ENCODE measurements at regions not wholly inside any gene's neighbourhood (a gene's known extent, or its start where the extent isn't known, plus 50 kb on each side); places are given as distances from the start of the nearest gene placed in this dataset.

DNA sequence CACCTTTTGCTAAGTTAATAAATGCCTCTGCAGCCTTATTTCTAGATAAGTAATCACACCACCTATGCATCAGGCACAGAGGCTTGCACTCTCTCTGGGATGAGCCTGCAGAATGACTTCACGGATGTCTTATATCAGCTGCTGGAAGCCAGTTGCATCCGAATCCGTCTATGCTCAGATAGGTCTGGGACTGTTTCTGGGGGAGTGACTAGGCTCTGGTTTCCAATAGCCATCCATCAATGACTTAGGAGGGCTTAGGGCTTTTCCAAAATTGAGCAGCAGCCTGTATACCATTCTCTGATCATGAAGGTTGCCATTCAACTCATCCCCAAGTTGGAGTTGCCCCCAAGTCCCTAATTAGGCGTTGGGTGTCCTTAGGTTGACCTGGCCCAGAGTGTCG, 113.3 kb upstream of the ERCC4 start:
- TF ChIP-seq, protein P1, sequence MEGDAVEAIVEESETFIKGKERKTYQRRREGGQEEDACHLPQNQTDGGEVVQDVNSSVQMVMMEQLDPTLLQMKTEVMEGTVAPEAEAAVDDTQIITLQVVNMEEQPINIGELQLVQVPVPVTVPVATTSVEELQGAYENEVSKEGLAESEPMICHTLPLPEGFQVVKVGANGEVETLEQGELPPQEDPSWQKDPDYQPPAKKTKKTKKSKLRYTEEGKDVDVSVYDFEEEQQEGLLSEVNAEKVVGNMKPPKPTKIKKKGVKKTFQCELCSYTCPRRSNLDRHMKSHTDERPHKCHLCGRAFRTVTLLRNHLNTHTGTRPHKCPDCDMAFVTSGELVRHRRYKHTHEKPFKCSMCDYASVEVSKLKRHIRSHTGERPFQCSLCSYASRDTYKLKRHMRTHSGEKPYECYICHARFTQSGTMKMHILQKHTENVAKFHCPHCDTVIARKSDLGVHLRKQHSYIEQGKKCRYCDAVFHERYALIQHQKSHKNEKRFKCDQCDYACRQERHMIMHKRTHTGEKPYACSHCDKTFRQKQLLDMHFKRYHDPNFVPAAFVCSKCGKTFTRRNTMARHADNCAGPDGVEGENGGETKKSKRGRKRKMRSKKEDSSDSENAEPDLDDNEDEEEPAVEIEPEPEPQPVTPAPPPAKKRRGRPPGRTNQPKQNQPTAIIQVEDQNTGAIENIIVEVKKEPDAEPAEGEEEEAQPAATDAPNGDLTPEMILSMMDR (IDR thresholded peaks at IDR 0.05), result no peak
- TF ChIP-seq POLR2A (IDR thresholded peaks at IDR 0.05), result no peak
